Astrocyte (in vitro differentiated cells and primary cell): ENCODE measurements at regions not wholly inside any gene's neighbourhood (a gene's known extent, or its start where the extent isn't known, plus 50 kb on each side); places are given as distances from the start of the nearest gene placed in this dataset.

Experiments used
- DNase-seq: peaks from one replicate; pipeline ENCODE4 v3.0.0-alpha.2; 2010; ENCODE audit warnings: low read depth
- FAIRE-seq: peaks from 2 replicates; lab custom pipeline; 2011; peaks lifted over from hg19 to GRCh38; lab: Jason Lieb, UNC
- H2AFZ ChIP-seq: 2 replicates; pipeline ENCODE4 v1.6.0; 2012; ENCODE audit warnings: low read depth, low read length, inconsistent platforms
- H3K27ac ChIP-seq: 2 replicates; pipeline ENCODE4 v1.5.1; 2011; ENCODE audit warnings: low read depth, low read length, inconsistent platforms
- H3K27me3 ChIP-seq: 2 replicates; pipeline ENCODE4 v1.6.0; 2011; ENCODE audit warnings: low read length, inconsistent platforms; ENCODE audit not compliant: insufficient read depth
- H3K36me3 ChIP-seq: 2 replicates; pipeline ENCODE4 v1.5.1; 2011; ENCODE audit warnings: low read length, inconsistent platforms; ENCODE audit not compliant: insufficient read depth
- H3K4me1 ChIP-seq: 2 replicates; pipeline ENCODE4 v1.5.1; 2011; ENCODE audit warnings: low read length, inconsistent platforms; ENCODE audit not compliant: insufficient read depth
- H3K4me2 ChIP-seq: 2 replicates; pipeline ENCODE4 v1.6.0; 2012; ENCODE audit warnings: low read length, inconsistent platforms
- H3K4me3 ChIP-seq: 2 replicates; pipeline ENCODE4 v1.5.1; 2011; ENCODE audit warnings: low read depth, mild to moderate bottlenecking, low read length, inconsistent platforms; ENCODE audit not compliant: insufficient read depth
- H3K79me2 ChIP-seq: 2 replicates; pipeline ENCODE4 v1.6.0; 2012; ENCODE audit warnings: mild to moderate bottlenecking, low read length, inconsistent platforms; ENCODE audit not compliant: insufficient read depth
- H3K9ac ChIP-seq: 2 replicates; pipeline ENCODE4 v1.6.0; 2012; ENCODE audit warnings: mild to moderate bottlenecking, low read length, inconsistent platforms
- H3K9me3 ChIP-seq: 2 replicates; pipeline ENCODE4 v1.5.1; 2012; ENCODE audit warnings: low read depth, mild to moderate bottlenecking, low read length, inconsistent platforms; ENCODE audit not compliant: insufficient read depth
- H4K20me1 ChIP-seq: 2 replicates; pipeline ENCODE4 v1.6.0; 2012; ENCODE audit warnings: low read length, inconsistent platforms; ENCODE audit not compliant: insufficient read depth
- H3K27ac Mint-ChIP-seq: one replicate; pipeline ENCODE4 v1.8.0; 2021; ENCODE audit warnings: mild to moderate bottlenecking, mixed read lengths; ENCODE audit not compliant: unreplicated experiment
- H3K27me3 Mint-ChIP-seq: one replicate; pipeline ENCODE4 v1.8.0; 2021; ENCODE audit warnings: low read depth, mixed read lengths; ENCODE audit not compliant: unreplicated experiment
- H3K36me3 Mint-ChIP-seq: one replicate; pipeline ENCODE4 v1.8.0; 2021; ENCODE audit warnings: low read depth, mixed read lengths; ENCODE audit not compliant: unreplicated experiment
- H3K4me1 Mint-ChIP-seq: one replicate; pipeline ENCODE4 v1.8.0; 2021; ENCODE audit warnings: low read depth, mixed read lengths; ENCODE audit not compliant: unreplicated experiment
- H3K4me3 Mint-ChIP-seq: one replicate; pipeline ENCODE4 v1.8.0; 2021; ENCODE audit warnings: mild to moderate bottlenecking, moderate library complexity, mixed read lengths; ENCODE audit not compliant: unreplicated experiment
- H3K9me3 Mint-ChIP-seq: one replicate; pipeline ENCODE4 v1.8.0; 2021; ENCODE audit warnings: mild to moderate bottlenecking, mixed read lengths; ENCODE audit not compliant: unreplicated experiment
- EZH2 ChIP-seq: IDR thresholded peaks from 2 replicates; pipeline ENCODE4 v1.6.1; 2012; ENCODE audit warnings: mild to moderate bottlenecking, low read length, inconsistent platforms; ENCODE audit not compliant: insufficient read depth
- TF ChIP-seq, protein P1 (sequence below): IDR thresholded peaks from 2 replicates; pipeline ENCODE4 v1.5.1; 2011; ENCODE audit warnings: low read depth, mild to moderate bottlenecking, inconsistent platforms, low read length, moderate library complexity; ENCODE audit not compliant: insufficient read depth

DNA sequence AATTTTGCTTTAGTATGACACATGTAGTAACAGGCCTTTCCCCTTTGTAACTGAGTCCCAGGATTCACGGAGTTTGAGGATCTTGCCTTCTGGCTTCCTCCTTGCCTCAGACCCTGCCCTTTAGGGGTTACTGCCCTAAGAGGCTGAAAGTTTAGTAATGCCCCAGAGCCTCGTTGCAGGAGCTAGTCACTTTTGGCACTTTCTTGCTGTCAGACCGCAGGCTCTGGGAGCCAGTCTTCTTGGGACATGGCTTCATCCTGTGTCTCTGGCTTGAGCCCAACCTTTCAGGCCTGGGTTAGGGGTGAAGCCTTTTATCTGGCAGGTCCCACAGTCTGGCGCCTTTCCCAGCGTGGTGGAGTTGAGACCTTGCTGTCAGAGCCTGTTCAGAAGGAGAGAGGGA, 185.6 kb upstream of the DMRT1 start:
- H3K27me3 Mint-ChIP-seq = no peaks in the 10 kb centered on the region
- no peaks in the 10 kb centered on the region for H3K9me3 Mint-ChIP-seq
- peaks cover 2% of the 10 kb centered on the region for H3K36me3 Mint-ChIP-seq

DNA sequence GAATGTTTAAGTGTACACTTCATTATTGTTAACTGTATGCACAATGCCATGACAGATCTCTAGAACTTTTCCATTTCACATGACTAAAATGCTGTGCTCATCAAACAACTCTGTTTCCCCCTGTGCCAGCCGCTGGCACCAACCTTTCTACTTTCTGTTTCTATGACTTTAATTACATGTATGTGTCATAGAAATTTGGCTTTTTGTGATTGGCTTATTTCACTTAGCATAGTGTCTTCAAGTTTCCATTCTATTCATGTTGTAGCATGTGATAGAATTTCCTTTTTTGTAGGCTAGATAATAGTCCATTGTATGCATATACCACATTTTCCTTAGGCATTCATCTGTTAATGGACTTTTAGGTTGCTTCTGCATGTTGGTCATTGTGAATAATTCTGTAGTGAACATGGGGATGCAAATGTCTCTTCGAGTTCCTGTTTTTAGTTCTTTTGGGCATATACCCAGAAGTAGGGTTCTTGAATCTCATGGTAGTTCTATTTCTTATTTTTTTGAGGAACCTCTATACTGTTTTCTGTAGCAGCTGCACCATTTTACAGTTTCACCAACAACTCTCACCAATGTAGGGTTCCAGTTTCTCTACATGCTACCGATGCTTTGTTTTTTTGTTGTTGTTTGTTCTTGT, 184.4 kb upstream of the DMRT1 start:
- TF ChIP-seq, protein P1, sequence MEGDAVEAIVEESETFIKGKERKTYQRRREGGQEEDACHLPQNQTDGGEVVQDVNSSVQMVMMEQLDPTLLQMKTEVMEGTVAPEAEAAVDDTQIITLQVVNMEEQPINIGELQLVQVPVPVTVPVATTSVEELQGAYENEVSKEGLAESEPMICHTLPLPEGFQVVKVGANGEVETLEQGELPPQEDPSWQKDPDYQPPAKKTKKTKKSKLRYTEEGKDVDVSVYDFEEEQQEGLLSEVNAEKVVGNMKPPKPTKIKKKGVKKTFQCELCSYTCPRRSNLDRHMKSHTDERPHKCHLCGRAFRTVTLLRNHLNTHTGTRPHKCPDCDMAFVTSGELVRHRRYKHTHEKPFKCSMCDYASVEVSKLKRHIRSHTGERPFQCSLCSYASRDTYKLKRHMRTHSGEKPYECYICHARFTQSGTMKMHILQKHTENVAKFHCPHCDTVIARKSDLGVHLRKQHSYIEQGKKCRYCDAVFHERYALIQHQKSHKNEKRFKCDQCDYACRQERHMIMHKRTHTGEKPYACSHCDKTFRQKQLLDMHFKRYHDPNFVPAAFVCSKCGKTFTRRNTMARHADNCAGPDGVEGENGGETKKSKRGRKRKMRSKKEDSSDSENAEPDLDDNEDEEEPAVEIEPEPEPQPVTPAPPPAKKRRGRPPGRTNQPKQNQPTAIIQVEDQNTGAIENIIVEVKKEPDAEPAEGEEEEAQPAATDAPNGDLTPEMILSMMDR = no peak
- TF ChIP-seq EZH2 = no peak
- no peaks in the 10 kb centered on the region for H4K20me1 ChIP-seq

More for the DNA sequence above, 185.6 kb upstream of the DMRT1 start:
- no peaks in the 10 kb centered on the region for H3K4me1 ChIP-seq
- no peak for DNase-seq
- no peak overlapping the region for H3K4me3 Mint-ChIP-seq
- no peak overlapping the region for H3K27ac ChIP-seq
- no peak overlapping the region for H3K4me2 ChIP-seq
- H4K20me1 ChIP-seq = no peaks in the 10 kb centered on the region
- no peak overlapping the region for H3K9ac ChIP-seq
- no peak for FAIRE-seq
- TF ChIP-seq, protein P1 = no peak
- TF ChIP-seq EZH2 = no peak
- no peaks in the 10 kb centered on the region for H3K27me3 ChIP-seq
- no peak overlapping the region for H3K4me3 ChIP-seq
- no peak overlapping the region for H3K27ac Mint-ChIP-seq
- H3K9me3 ChIP-seq = no peaks in the 10 kb centered on the region
- H3K36me3 ChIP-seq = no peaks in the 10 kb centered on the region
- H2AFZ ChIP-seq = peak overlapping the region; percentile 27
- H3K4me1 Mint-ChIP-seq = no peaks in the 10 kb centered on the region
- H3K79me2 ChIP-seq = no peaks in the 10 kb centered on the region

DNA sequence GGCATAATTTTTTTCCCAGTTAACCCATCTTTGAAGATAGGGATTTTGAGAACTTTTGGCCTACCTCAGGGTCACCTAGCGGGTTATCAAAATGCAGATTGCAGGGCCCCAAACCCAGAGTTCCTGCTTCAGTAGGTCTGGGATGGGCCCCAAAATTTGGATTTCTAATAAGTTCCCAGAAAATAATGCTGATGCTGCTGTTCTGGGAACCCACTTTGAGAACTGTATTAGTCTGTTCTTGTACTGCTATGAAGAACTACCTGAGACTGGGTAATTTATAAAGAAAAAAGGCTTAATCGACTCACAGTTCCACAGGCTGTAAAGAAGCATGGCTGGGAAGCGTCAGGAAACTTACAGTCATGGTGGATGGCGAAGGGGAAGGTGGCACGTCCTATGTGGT, 182.2 kb upstream of the DMRT1 start:
- H3K27me3 ChIP-seq = no peaks in the 10 kb centered on the region
- H3K4me1 Mint-ChIP-seq = no peaks in the 10 kb centered on the region
- H3K4me3 Mint-ChIP-seq = no peak overlapping the region
- H3K79me2 ChIP-seq = no peaks in the 10 kb centered on the region
- no peak overlapping the region for H3K27ac ChIP-seq
- TF ChIP-seq, protein P1 = no peak
- TF ChIP-seq EZH2 = no peak
- H3K4me1 ChIP-seq = no peaks in the 10 kb centered on the region
- no peaks in the 10 kb centered on the region for H3K9me3 ChIP-seq
- H3K4me2 ChIP-seq = no peak overlapping the region
- FAIRE-seq (no peak), DNase-seq (no peak)
- peaks cover 3% of the 10 kb centered on the region for H3K9me3 Mint-ChIP-seq
- H2AFZ ChIP-seq = no peak overlapping the region
- H3K27me3 Mint-ChIP-seq = no peaks in the 10 kb centered on the region
- H3K36me3 ChIP-seq = no peaks in the 10 kb centered on the region
- H4K20me1 ChIP-seq = no peaks in the 10 kb centered on the region
- no peak overlapping the region for H3K27ac Mint-ChIP-seq
- peaks cover 5% of the 10 kb centered on the region for H3K36me3 Mint-ChIP-seq
- no peak overlapping the region for H3K4me3 ChIP-seq
- no peak overlapping the region for H3K9ac ChIP-seq

More for the DNA sequence above, 184.4 kb upstream of the DMRT1 start:
- no peak overlapping the region for H3K9ac ChIP-seq
- H3K36me3 Mint-ChIP-seq = peaks cover 3% of the 10 kb centered on the region
- H3K9me3 ChIP-seq = no peaks in the 10 kb centered on the region
- H3K4me3 Mint-ChIP-seq = no peak overlapping the region
- H3K4me1 ChIP-seq = no peaks in the 10 kb centered on the region
- no peak overlapping the region for H3K4me3 ChIP-seq
- no peaks in the 10 kb centered on the region for H3K27me3 Mint-ChIP-seq
- H3K27ac Mint-ChIP-seq = no peak overlapping the region
- H3K36me3 ChIP-seq = no peaks in the 10 kb centered on the region
- DNase-seq = no peak
- H2AFZ ChIP-seq = no peak overlapping the region
- no peaks in the 10 kb centered on the region for H3K27me3 ChIP-seq
- peaks cover 3% of the 10 kb centered on the region for H3K9me3 Mint-ChIP-seq
- H3K79me2 ChIP-seq = no peaks in the 10 kb centered on the region
- no peaks in the 10 kb centered on the region for H3K4me1 Mint-ChIP-seq
- no peak overlapping the region for H3K27ac ChIP-seq
- H3K4me2 ChIP-seq = no peak overlapping the region
- FAIRE-seq = no peak
